A673 (cell line): ENCODE measurements at regions not wholly inside any gene's neighbourhood (a gene's known extent, or its start where the extent isn't known, plus 50 kb on each side); places are given as distances from the start of the nearest gene placed in this dataset.

ENCODE experiments used
- BruUV-seq: library from RNA; stranded (reverse); fragments of 400-500 nt; replicated peaks from 2 replicates; lab custom pipeline; 2021; lab: Mats Ljungman, UMichigan
- CTCF ChIA-PET: fragments of 300-600 bp; sonication (Branson Sonifier 250); formaldehyde crosslinking; loops from one replicate; lab custom pipeline; 2022; ENCODE audit warnings: antibody characterized with exemption; lab: Charles Lee
- POLR2A ChIA-PET: fragments of 300-600 bp; sonication (Branson Sonifier 250); formaldehyde crosslinking; loops from one replicate; lab custom pipeline; 2022; ENCODE audit warnings: antibody characterized with exemption; ENCODE audit not compliant: low non-redundant PET; lab: Charles Lee
- DNase-seq: peaks from one replicate; pipeline ENCODE4 v3.0.0-alpha.2; 2015; ENCODE audit warnings: low spot score
- H3K27ac ChIP-seq: fragments of 200-600 bp; sonication (generic); 2 replicates; pipeline ENCODE4 v1.5.1; 2016; ENCODE audit warnings: mixed run types, low read depth, mild to moderate bottlenecking, mixed read lengths, antibody characterized with exemption, low read length; ENCODE audit not compliant: poor library complexity, severe bottlenecking
- H3K27me3 ChIP-seq: fragments of 200-600 bp; sonication (generic); replicated peaks from 2 replicates; pipeline ENCODE4 v1.6.1; 2017; ENCODE audit warnings: mixed run types, low read depth, mild to moderate bottlenecking, mixed read lengths, antibody characterized with exemption, low read length; ENCODE audit not compliant: insufficient read depth, poor library complexity
- H3K36me3 ChIP-seq: fragments of 200-600 bp; sonication (generic); 2 replicates; pipeline ENCODE4 v1.6.1; 2016; ENCODE audit warnings: mixed run types, mild to moderate bottlenecking, mixed read lengths, antibody characterized with exemption, low read length; ENCODE audit not compliant: insufficient read depth, poor library complexity, severe bottlenecking
- H3K4me1 ChIP-seq: fragments of 200-600 bp; sonication (generic); 2 replicates; pipeline ENCODE4 v1.6.1; 2017; ENCODE audit warnings: mixed run types, mild to moderate bottlenecking, mixed read lengths, antibody characterized with exemption, low read length; ENCODE audit not compliant: insufficient read depth, poor library complexity, severe bottlenecking
- H3K4me3 ChIP-seq: fragments of 200-600 bp; sonication (generic); 2 replicates; pipeline ENCODE4 v1.5.1; 2016; ENCODE audit warnings: low read depth, mixed run types, mild to moderate bottlenecking, mixed read lengths, low read length; ENCODE audit not compliant: poor library complexity, severe bottlenecking
- H3K9me3 ChIP-seq: fragments of 200-600 bp; sonication (generic); 2 replicates; pipeline ENCODE4 v1.6.1; 2016; ENCODE audit warnings: mixed run types, low read depth, mild to moderate bottlenecking, mixed read lengths, antibody characterized with exemption, low read length; ENCODE audit not compliant: poor library complexity, severe bottlenecking
- CTCF ChIP-seq: fragments of 300-800, 200-600 bp; sonication (generic); conservative IDR thresholded peaks from 2 replicates; pipeline ENCODE4 v1.5.1; 2017; ENCODE audit warnings: low read depth, mild to moderate bottlenecking, antibody characterized with exemption, low read length, moderate library complexity, mixed read lengths
- EZH2 ChIP-seq: fragments of 200-600 bp; sonication (generic); IDR thresholded peaks from 2 replicates; pipeline ENCODE4 v1.6.1; 2017; ENCODE audit warnings: borderline replicate concordance, low read depth, mild to moderate bottlenecking, mixed read lengths, antibody characterized with exemption, low read length; ENCODE audit not compliant: poor library complexity, severe bottlenecking
- intact Hi-C: fragments of 100-400 bp; cut with micrococcal nuclease; formaldehyde crosslinking; loops from one replicate; pipeline ENCODE4 v1.10.0; 2022; ENCODE audit not compliant: unreplicated experiment

- Histone ChIP-seq H3K4me3 (no peak overlapping the region), H3K4me1 (no peaks in the 10 kb centered on the region), H3K27me3 (no peaks in the 10 kb centered on the region), H3K9me3 (no peaks in the 10 kb centered on the region), H3K27ac (no peak overlapping the region), H3K36me3 (no peaks in the 10 kb centered on the region)
- intact Hi-C loops, result no loop called here
- ChIA-PET POLR2A (no interaction called here), CTCF (no interaction called here)
- no peak for TF ChIP-seq EZH2
- TF ChIP-seq CTCF, result no peak
- DNase-seq, result no peak
- no TSS peak for BruUV-seq
Observed at GRCh38 chr2:57843158-57843557, 203.4 kb upstream of the VRK2 start.

DNA sequence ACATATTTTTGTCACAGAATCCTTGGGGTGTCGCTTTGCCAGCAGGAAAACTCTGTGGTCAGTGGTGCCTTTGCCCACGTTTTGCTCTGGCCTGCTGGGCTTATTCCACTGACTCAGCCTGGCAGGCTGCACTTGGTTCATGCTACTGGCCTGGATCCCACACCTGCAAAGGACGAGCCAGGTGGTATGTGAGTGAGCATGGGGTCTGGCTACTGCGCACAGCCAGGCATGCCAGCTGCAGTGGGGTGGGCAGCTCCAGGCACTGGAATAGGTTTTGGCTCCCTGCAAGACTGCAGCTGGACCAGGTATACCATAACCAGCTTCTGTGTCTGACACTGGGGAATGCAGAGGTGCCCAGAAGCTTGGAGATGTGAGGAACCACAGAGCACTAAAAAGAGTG is 197.9 kb upstream of the VRK2 start:
- no TSS peak for BruUV-seq
- Histone ChIP-seq H3K4me1 (no peaks in the 10 kb centered on the region), H3K36me3 (no peaks in the 10 kb centered on the region), H3K9me3 (no peaks in the 10 kb centered on the region), H3K27me3 (no peaks in the 10 kb centered on the region), H3K4me3 (no peak overlapping the region), H3K27ac (no peak overlapping the region)
- ChIA-PET POLR2A (no interaction called here), CTCF (no interaction called here)
- intact Hi-C loops, result no loop called here
- no peak for DNase-seq
- TF ChIP-seq EZH2, result no peak
- TF ChIP-seq CTCF, result no peak

DNA sequence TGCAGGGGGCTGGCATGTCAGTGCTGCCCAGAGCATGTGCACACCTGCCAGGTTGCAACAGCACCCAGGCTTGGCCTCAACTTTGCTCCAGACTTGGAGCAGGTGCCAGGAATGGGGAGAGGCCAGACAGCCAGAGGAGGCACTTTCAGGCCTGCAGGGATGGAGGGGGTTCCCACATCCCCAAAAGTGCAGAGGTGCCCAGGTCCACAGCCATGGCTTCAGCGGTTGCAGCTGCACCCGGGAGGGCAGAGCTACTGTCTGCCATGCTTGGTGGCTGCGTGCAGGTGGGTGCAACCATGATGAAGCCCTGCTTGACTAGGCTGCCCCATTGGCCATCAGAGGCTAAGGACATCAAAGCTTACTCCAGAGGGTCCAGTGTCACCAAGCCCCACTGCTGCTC is 196.8 kb upstream of the VRK2 start:
- POLR2A ChIA-PET, result no interaction called here
- no peak overlapping the region for H3K4me3 ChIP-seq
- no peak for DNase-seq
- no TSS peak for BruUV-seq
- H3K27ac ChIP-seq, result no peak overlapping the region
- intact Hi-C loops, result no loop called here
- H3K9me3 ChIP-seq, result no peaks in the 10 kb centered on the region
- H3K4me1 ChIP-seq, result no peaks in the 10 kb centered on the region
- no peak for TF ChIP-seq CTCF
- no peak for TF ChIP-seq EZH2
- H3K36me3 ChIP-seq, result no peaks in the 10 kb centered on the region
- CTCF ChIA-PET, result no interaction called here
- H3K27me3 ChIP-seq, result no peaks in the 10 kb centered on the region
